GM10248 (cell line): ENCODE measurements at regions not wholly inside any gene's neighbourhood (a gene's known extent, or its start where the extent isn't known, plus 50 kb on each side); places are given as distances from the start of the nearest gene placed in this dataset.

ENCODE experiments used
- CTCF ChIA-PET: fragments of 300-600 bp; sonication (Branson Sonifier 250); formaldehyde crosslinking; extraction: SDS; loops from one replicate; lab custom pipeline; 2021; ENCODE audit warnings: antibody characterized with exemption; lab: Yijun Ruan, JAX
- POLR2A ChIA-PET: fragments of 350-650 bp; sonication (Branson Sonifier 250); formaldehyde crosslinking; extraction: SDS; loops from one replicate; lab custom pipeline; 2020; ENCODE audit warnings: antibody characterized with exemption; lab: Yijun Ruan, JAX
- DNase-seq: peaks from one replicate; pipeline ENCODE4 v3.0.0; 2012; ENCODE audit errors: extremely low spot score
- CTCF ChIP-seq: IDR thresholded peaks from 2 replicates; pipeline ENCODE4 v1.5.1; 2012; ENCODE audit warnings: mild to moderate bottlenecking, low read depth; ENCODE audit errors: extremely low read depth, missing control alignments, control extremely low read depth

- POLR2A ChIA-PET, result no interaction called here
- no peak for TF ChIP-seq CTCF
- DNase-seq, result no peak
- CTCF ChIA-PET, result interaction anchor here (1.2 to 2.0 kb wide), 3 partner anchors 8 to 34 kb away, joined by 3 to 6 read pairs (median 3); no protein-coding TSS in a partner anchor
Observed at GRCh38 chr4:102169345-102169744, 175.9 kb downstream of the SLC39A8 start.

GRCh38 chr4:102168580-102168979 is 176.7 kb downstream of the SLC39A8 start:
- ChIA-PET CTCF (interaction anchor here (0.9 to 2.0 kb wide), 4 partner anchors 7 to 1006 kb away, joined by 3 to 6 read pairs (median 3); no protein-coding TSS in a partner anchor), POLR2A (no interaction called here)
- no peak for DNase-seq
- no peak for TF ChIP-seq CTCF

- POLR2A ChIA-PET, result no interaction called here
- TF ChIP-seq CTCF, result no peak
- CTCF ChIA-PET, result no interaction called here
- no peak for DNase-seq
Observed at GRCh38 chr4:102165584-102165983, 179.7 kb downstream of the SLC39A8 start.

- no peak for DNase-seq
- ChIA-PET CTCF (no interaction called here), POLR2A (no interaction called here)
- no peak for TF ChIP-seq CTCF
Observed at GRCh38 chr4:102163404-102164140, 181.7 kb downstream of the SLC39A8 start.

- no peak for TF ChIP-seq CTCF
- CTCF ChIA-PET, result interaction anchor here (1.0 kb wide), 1 partner anchor 13 kb away, joined by 3 read pairs; no protein-coding TSS in a partner anchor
- POLR2A ChIA-PET, result no interaction called here
- no peak for DNase-seq
Observed at GRCh38 chr4:102157984-102158383, 187.3 kb downstream of the SLC39A8 start.

GRCh38 chr4:102153391-102153790 is 191.9 kb downstream of the SLC39A8 start:
- DNase-seq, result no peak
- ChIA-PET CTCF (no interaction called here), POLR2A (no interaction called here)
- TF ChIP-seq CTCF, result no peak
